ENCODE measurements at regions not wholly inside any gene's neighbourhood (a gene's known extent, or its start where the extent isn't known, plus 50 kb on each side); places are given as distances from the start of the nearest gene placed in this dataset.

GRCh38 chr17:71313866-71314265 is 807.0 kb upstream of the SOX9 start:
- no peaks in the 10 kb centered on the region for H4K20me1 ChIP-seq (ENCODE audit: insufficient read depth, low read length)
- H3K4me3 ChIP-seq (ENCODE audit: insufficient read depth, low read depth, low read length) = no peak overlapping the region
- DNase-seq (no peak), ATAC-seq (ENCODE audit: low read depth) (no peak)
- no peak overlapping the region for H4K91ac ChIP-seq (ENCODE audit: insufficient read depth, low read depth, low read length)
- no peak overlapping the region for H3K23ac ChIP-seq (ENCODE audit: low read depth, low read length)
- POLR2A ChIA-PET (ENCODE audit: unreplicated experiment) = no interaction called here
- H4K8ac ChIP-seq (ENCODE audit: low read depth in 2 of 2, low read length in 2 of 2) = no peak overlapping the region
- dilution Hi-C loops (cut with HindIII; ENCODE audit: low sequenced_read_pairs, unreplicated experiment) = no loop called here
- H3K4me2 ChIP-seq (ENCODE audit: low read depth, low read length) = no peak overlapping the region
- no peak overlapping the region for H2BK20ac ChIP-seq (ENCODE audit: low read depth, low read length)
- no peak overlapping the region for H2AFZ ChIP-seq (replicated peaks; ENCODE audit: low read length, poor library complexity)
- H3K27ac ChIP-seq (ENCODE audit: insufficient read depth, low read length) = no peak overlapping the region
- H3K9me1 ChIP-seq (ENCODE audit: insufficient read depth, low read length) = no peaks in the 10 kb centered on the region
- TF ChIP-seq CTCF (conservative IDR thresholded peaks at IDR 0.05; ENCODE audit: low read depth, low read length) (no peak), CHD1 (IDR thresholded peaks at IDR 0.05; ENCODE audit: low read depth, low read length) (no peak), RFX5 (IDR thresholded peaks at IDR 0.05; ENCODE audit: low read depth, low read length) (no peak), BHLHE40 (IDR thresholded peaks at IDR 0.05; ENCODE audit: low read depth, low read length) (no peak), RCOR1 (IDR thresholded peaks at IDR 0.05; ENCODE audit: insufficient replicate concordance, low read length) (no peak), MAFK (IDR thresholded peaks at IDR 0.05; ENCODE audit: low read depth, low read length) (no peak), ELK1 (IDR thresholded peaks at IDR 0.05; ENCODE audit: borderline replicate concordance, low read depth, low read length) (no peak), MXI1 (IDR thresholded peaks at IDR 0.05; ENCODE audit: borderline replicate concordance, low read depth, low read length) (no peak), CEBPB (IDR thresholded peaks at IDR 0.05; ENCODE audit: low read depth, low read length) (no peak), MAZ (IDR thresholded peaks at IDR 0.05; ENCODE audit: borderline replicate concordance, low read depth, low read length) (no peak), POLR2A (IDR thresholded peaks at IDR 0.05; ENCODE audit: low read depth, low read length) (no peak), RAD21 (IDR thresholded peaks at IDR 0.05; ENCODE audit: low read length) (no peak), USF2 (IDR thresholded peaks at IDR 0.05; ENCODE audit: low read depth, low read length) (no peak), FOS (IDR thresholded peaks at IDR 0.05; ENCODE audit: low read depth, low read length) (no peak), NFE2L2 (IDR thresholded peaks at IDR 0.05; ENCODE audit: low read depth, low read length) (no peak)
- no peaks in the 10 kb centered on the region for H3K27me3 ChIP-seq (ENCODE audit: control insufficient read depth, insufficient read depth, low read length)
- H3K9me3 ChIP-seq (ENCODE audit: control insufficient read depth, insufficient read depth, low read length) = no peaks in the 10 kb centered on the region
- H2BK15ac ChIP-seq (ENCODE audit: low read depth, low read length) = no peak overlapping the region
- CTCF ChIA-PET = no interaction called here
- in situ Hi-C loops (cut with MboI; ENCODE audit: low sequenced_read_pairs) = no loop called here
- no peak overlapping the region for H2BK5ac ChIP-seq (ENCODE audit: low read depth, low read length, poor library complexity, severe bottlenecking)
- no TSS peak for BruUV-seq (replicated peaks)
- WGBS, 2 experiments (ENCODE audit: extremely low coverage in 2 of 2, insufficient read length in 1 of 2) = no CpG with 5 or more reads among the region's 3 CpGs
- H3K4me1 ChIP-seq (ENCODE audit: control insufficient read depth, insufficient read depth, low read length) = no peaks in the 10 kb centered on the region
- no peak overlapping the region for H3K18ac ChIP-seq (ENCODE audit: low read depth, low read length)
- no peak overlapping the region for H2AK5ac ChIP-seq (ENCODE audit: low read depth, low read length)
- H3K9ac ChIP-seq (ENCODE audit: low read depth, low read length) = no peak overlapping the region
- H2AK9ac ChIP-seq (replicated peaks; ENCODE audit: low read depth, low read length, poor library complexity) = no peak overlapping the region
- no peaks in the 10 kb centered on the region for H3K79me1 ChIP-seq (ENCODE audit: low read depth in 1 of 2, low read length in 2 of 2)
- intact Hi-C loops (cut with micrococcal nuclease) = no loop called here
- H4K5ac ChIP-seq (ENCODE audit: low read depth, low read length) = no peak overlapping the region
- H3K56ac ChIP-seq (ENCODE audit: extremely low read depth, insufficient read depth, low read length) = no peak overlapping the region
- H3K14ac ChIP-seq (replicated peaks; ENCODE audit: low read depth, low read length) = no peak overlapping the region
- H3K36me3 ChIP-seq (ENCODE audit: control insufficient read depth, insufficient read depth, low read length) = no peaks in the 10 kb centered on the region
- no peak overlapping the region for H2BK120ac ChIP-seq (ENCODE audit: low read depth, low read length)
- H3K4ac ChIP-seq (ENCODE audit: low read depth, low read length) = no peak overlapping the region

Measured in IMR-90 (cell line).